Activated CD4-positive, alpha-beta T cell treated with anti-CD3 and anti-CD28 coated beads for 24 hours (primary cell): ENCODE measurements at regions not wholly inside any gene's neighbourhood (a gene's known extent, or its start where the extent isn't known, plus 50 kb on each side); places are given as distances from the start of the nearest gene placed in this dataset.
"Not testable (repeated sequence)": the region's sequence is repeated elsewhere in the genome, so short reads cannot be mapped to it uniquely, and the experiment has no call there.

Experiments used
- DNase-seq, 2 donors: peaks; one replicate each; pipeline ENCODE4 v3.0.0-alpha.2; 2020; ENCODE audit warnings: low read depth in 2 of 2

GRCh38 chr14:65962952-65963351 is 523.2 kb upstream of the CCDC196 start:
- no peak for DNase-seq

- DNase-seq: no peak
Observed at GRCh38 chr14:65964366-65964765, 521.8 kb upstream of the CCDC196 start.

GRCh38 chr14:65966188-65966587 is 520.0 kb upstream of the CCDC196 start:
- DNase-seq: no peak

GRCh38 chr14:65972346-65972870 is 513.8 kb upstream of the CCDC196 start:
- DNase-seq: no peak

GRCh38 chr14:65972891-65973290 is 513.3 kb upstream of the CCDC196 start:
- DNase-seq: no peak

GRCh38 chr14:65975865-65976264 is 510.3 kb upstream of the CCDC196 start:
- no peak for DNase-seq

GRCh38 chr14:65976761-65977404 is 509.3 kb upstream of the CCDC196 start:
- no peak for DNase-seq

GRCh38 chr14:65981192-65981843 is 504.9 kb upstream of the CCDC196 start:
- no peak for DNase-seq

GRCh38 chr14:65986041-65986440 is 500.1 kb upstream of the CCDC196 start:
- no peak for DNase-seq

GRCh38 chr14:65989981-65990380 is 496.2 kb upstream of the CCDC196 start:
- no peak for DNase-seq

GRCh38 chr14:65991104-65991503 is 495.1 kb upstream of the CCDC196 start:
- DNase-seq: no peak

- not testable (repeated sequence) for DNase-seq
Observed at GRCh38 chr14:65991935-65992334, 494.2 kb upstream of the CCDC196 start.

- DNase-seq: no peak
Observed at GRCh38 chr14:65993103-65993502, 493.1 kb upstream of the CCDC196 start.

- DNase-seq: no peak
Observed at GRCh38 chr14:65993996-65994395, 492.2 kb upstream of the CCDC196 start.

GRCh38 chr14:65997347-65997746 is 488.8 kb upstream of the CCDC196 start:
- DNase-seq: no peak

GRCh38 chr14:65999865-66000264 is 486.3 kb upstream of the CCDC196 start:
- DNase-seq: no peak

GRCh38 chr14:66000766-66001165 is 485.4 kb upstream of the CCDC196 start:
- DNase-seq: no peak

- no peak for DNase-seq
Observed at GRCh38 chr14:66001356-66001755, 484.8 kb upstream of the CCDC196 start.

GRCh38 chr14:66003082-66003730 is 483.0 kb upstream of the CCDC196 start:
- DNase-seq: no peak

- no peak for DNase-seq
Observed at GRCh38 chr14:66005900-66006434, 480.2 kb upstream of the CCDC196 start.

GRCh38 chr14:66008631-66009030 is 477.5 kb upstream of the CCDC196 start:
- no peak for DNase-seq

- no peak for DNase-seq
Observed at GRCh38 chr14:66009089-66009488, 477.1 kb upstream of the CCDC196 start.

GRCh38 chr14:66010695-66011094 is 475.5 kb upstream of the CCDC196 start:
- DNase-seq: no peak
